IMR-90 (cell line): ENCODE measurements at regions not wholly inside any gene's neighbourhood (a gene's known extent, or its start where the extent isn't known, plus 50 kb on each side); places are given as distances from the start of the nearest gene placed in this dataset.

Experiments used
- ATAC-seq: fragments of 200-7000 bp; cut with Tn5 transposase; 2 replicates; pipeline ENCODE4 v1.9.1; 2020; ENCODE audit warnings: low read depth, mild to moderate bottlenecking, moderate library complexity
- BruUV-seq: library from RNA; stranded (reverse); fragments of 400-500 nt; replicated peaks from 2 replicates; lab custom pipeline; 2021; lab: Mats Ljungman, UMichigan
- CTCF ChIA-PET: fragments of 300-600 bp; formaldehyde crosslinking; extraction: SDS; loops from one replicate; lab custom pipeline; 2021; ENCODE audit warnings: antibody characterized with exemption; lab: Yijun Ruan, JAX
- POLR2A ChIA-PET: fragments of 300-600 bp; sonication (Branson Sonifier 250); formaldehyde crosslinking; loops from one replicate; lab custom pipeline; 2022; ENCODE audit warnings: antibody characterized with exemption; ENCODE audit not compliant: unreplicated experiment; lab: Charles Lee
- DNase-seq: peaks from one replicate; pipeline ENCODE4 v3.0.0; 2013
- H2AFZ ChIP-seq: replicated peaks from 2 replicates; pipeline ENCODE3; 2013; ENCODE audit warnings: low read length, mild to moderate bottlenecking; ENCODE audit not compliant: poor library complexity
- H2AK5ac ChIP-seq: 2 replicates; pipeline ENCODE4 v1.6.1; 2013; ENCODE audit warnings: low read depth, low read length, inconsistent platforms
- H2AK9ac ChIP-seq: replicated peaks from 2 replicates; pipeline ENCODE3; 2013; ENCODE audit warnings: mild to moderate bottlenecking, low read depth, low read length, moderate library complexity; ENCODE audit not compliant: poor library complexity
- H2BK120ac ChIP-seq: 2 replicates; pipeline ENCODE4 v1.6.1; 2013; ENCODE audit warnings: low read depth, low read length, inconsistent platforms
- H2BK15ac ChIP-seq: 3 replicates; pipeline ENCODE4 v1.6.1; 2013; ENCODE audit warnings: low read depth, low read length, inconsistent platforms
- H2BK20ac ChIP-seq: 2 replicates; pipeline ENCODE4 v1.6.1; 2013; ENCODE audit warnings: low read depth, mild to moderate bottlenecking, inconsistent platforms, low read length, moderate library complexity
- H2BK5ac ChIP-seq: 2 replicates; pipeline ENCODE4 v1.6.1; 2013; ENCODE audit warnings: mild to moderate bottlenecking, low read depth, low read length, inconsistent platforms; ENCODE audit not compliant: poor library complexity, severe bottlenecking
- H3K14ac ChIP-seq: replicated peaks from 2 replicates; pipeline ENCODE4 v1.6.1; 2013; ENCODE audit warnings: low read depth, low read length, inconsistent platforms
- H3K18ac ChIP-seq: 2 replicates; pipeline ENCODE4 v1.6.1; 2013; ENCODE audit warnings: low read depth, low read length, control low read depth
- H3K23ac ChIP-seq: 2 replicates; pipeline ENCODE4 v1.6.1; 2013; ENCODE audit warnings: low read depth, low read length, inconsistent platforms
- H3K27ac ChIP-seq: 2 replicates; pipeline ENCODE4 v1.5.1; 2013; ENCODE audit warnings: mild to moderate bottlenecking, control low read depth, low read length; ENCODE audit not compliant: insufficient read depth
- H3K27me3 ChIP-seq: 2 replicates; pipeline ENCODE4 v1.6.1; 2013; ENCODE audit warnings: low read length; ENCODE audit not compliant: control insufficient read depth, insufficient read depth
- H3K36me3 ChIP-seq: 2 replicates; pipeline ENCODE4 v1.6.1; 2013; ENCODE audit warnings: low read length, mixed read lengths; ENCODE audit not compliant: control insufficient read depth, insufficient read depth
- H3K4ac ChIP-seq: 2 replicates; pipeline ENCODE4 v1.6.1; 2013; ENCODE audit warnings: low read depth, low read length, inconsistent platforms
- H3K4me1 ChIP-seq: 2 replicates; pipeline ENCODE4 v1.6.1; 2013; ENCODE audit warnings: low read length, mixed read lengths; ENCODE audit not compliant: control insufficient read depth, insufficient read depth
- H3K4me2 ChIP-seq: 2 replicates; pipeline ENCODE4 v1.6.1; 2013; ENCODE audit warnings: low read depth, mild to moderate bottlenecking, control low read depth, low read length, moderate library complexity
- H3K4me3 ChIP-seq: 2 replicates; pipeline ENCODE4 v1.5.1; 2013; ENCODE audit warnings: low read depth, mild to moderate bottlenecking, control low read depth, low read length, moderate library complexity; ENCODE audit not compliant: insufficient read depth
- H3K56ac ChIP-seq: 2 replicates; pipeline ENCODE4 v1.6.1; 2013; ENCODE audit warnings: low read length, inconsistent platforms; ENCODE audit not compliant: insufficient read depth; ENCODE audit errors: extremely low read depth
- H3K79me1 ChIP-seq, 2 experiments: 2 replicates each; pipeline ENCODE4 v1.6.1; 2013; ENCODE audit warnings: low read length in 2 of 2, inconsistent platforms in 1 of 2, low read depth in 1 of 2
- H3K9ac ChIP-seq: 2 replicates; pipeline ENCODE4 v1.6.1; 2013; ENCODE audit warnings: low read depth, low read length, control low read depth
- H3K9me1 ChIP-seq: 2 replicates; pipeline ENCODE4 v1.6.1; 2013; ENCODE audit warnings: low read length, inconsistent platforms; ENCODE audit not compliant: insufficient read depth
- H3K9me3 ChIP-seq: 2 replicates; pipeline ENCODE4 v1.6.1; 2013; ENCODE audit warnings: low read length; ENCODE audit not compliant: control insufficient read depth, insufficient read depth
- H4K20me1 ChIP-seq: 2 replicates; pipeline ENCODE4 v1.6.1; 2013; ENCODE audit warnings: low read length, inconsistent platforms; ENCODE audit not compliant: insufficient read depth
- H4K5ac ChIP-seq: 2 replicates; pipeline ENCODE4 v1.6.1; 2013; ENCODE audit warnings: mild to moderate bottlenecking, low read depth, low read length, control low read depth
- H4K8ac ChIP-seq, 2 experiments: 2 replicates each; pipeline ENCODE4 v1.6.1; 2013; ENCODE audit warnings: low read depth in 2 of 2, low read length in 2 of 2, control low read depth in 1 of 2, inconsistent platforms in 1 of 2
- H4K91ac ChIP-seq: 2 replicates; pipeline ENCODE4 v1.6.1; 2013; ENCODE audit warnings: low read depth, low read length, inconsistent platforms; ENCODE audit not compliant: insufficient read depth
- BHLHE40 ChIP-seq: fragments of 150-350 bp; IDR thresholded peaks from 2 replicates; pipeline ENCODE4 v1.6.1; 2016; ENCODE audit warnings: mild to moderate bottlenecking, low read depth, low read length
- CEBPB ChIP-seq: IDR thresholded peaks from 2 replicates; pipeline ENCODE4 v1.6.1; 2012; ENCODE audit warnings: low read depth, low read length, improper control_type of control experiment
- CHD1 ChIP-seq: IDR thresholded peaks from 2 replicates; pipeline ENCODE4 v1.6.1; 2012; ENCODE audit warnings: low read depth, low read length, improper control_type of control experiment
- CTCF ChIP-seq: conservative IDR thresholded peaks from 2 replicates; pipeline ENCODE4 v1.5.1; 2012; ENCODE audit warnings: mild to moderate bottlenecking, low read depth, low read length, improper control_type of control experiment
- ELK1 ChIP-seq: fragments of 150-350 bp; IDR thresholded peaks from 2 replicates; pipeline ENCODE4 v1.6.1; 2016; ENCODE audit warnings: low read depth, mild to moderate bottlenecking, low read length, moderate library complexity, borderline replicate concordance
- FOS ChIP-seq: fragments of 150-350 bp; IDR thresholded peaks from 2 replicates; pipeline ENCODE4 v1.6.1; 2016; ENCODE audit warnings: low read depth, low read length
- MAFK ChIP-seq: IDR thresholded peaks from 2 replicates; pipeline ENCODE4 v1.6.1; 2012; ENCODE audit warnings: low read depth, low read length, improper control_type of control experiment
- MXI1 ChIP-seq: IDR thresholded peaks from 2 replicates; pipeline ENCODE4 v1.6.1; 2012; ENCODE audit warnings: low read depth, mild to moderate bottlenecking, low read length, moderate library complexity, borderline replicate concordance
- POLR2A ChIP-seq: IDR thresholded peaks from 2 replicates; pipeline ENCODE4 v1.6.1; 2012; ENCODE audit warnings: mild to moderate bottlenecking, low read depth, low read length
- RAD21 ChIP-seq: IDR thresholded peaks from 2 replicates; pipeline ENCODE4 v1.6.1; 2012; ENCODE audit warnings: low read length, improper control_type of control experiment
- RCOR1 ChIP-seq: IDR thresholded peaks from 2 replicates; pipeline ENCODE4 v1.6.1; 2012; ENCODE audit warnings: mild to moderate bottlenecking, low read length, improper control_type of control experiment; ENCODE audit not compliant: insufficient replicate concordance
- RFX5 ChIP-seq: IDR thresholded peaks from 2 replicates; pipeline ENCODE4 v1.8.0; 2012; ENCODE audit warnings: low read depth, mild to moderate bottlenecking, low read length, moderate library complexity
- dilution Hi-C: fragments of 300-500 bp; cut with HindIII; formaldehyde crosslinking; loops from one replicate; pipeline ENCODE4 v1.14.3; 2018; ENCODE audit warnings: low sequenced_read_pairs; ENCODE audit not compliant: unreplicated experiment
- in situ Hi-C: fragments of 300-500 bp; cut with MboI; formaldehyde crosslinking; loops from 3 replicates; pipeline ENCODE4 v1.14.3; 2019; ENCODE audit warnings: low sequenced_read_pairs, inconsistent platforms, mixed read lengths
- intact Hi-C: fragments of 100-400 bp; cut with micrococcal nuclease; formaldehyde crosslinking; loops from 2 replicates; pipeline ENCODE4 v1.10.0; 2022

GRCh38 chr2:57544624-57545023 is 502.0 kb upstream of the VRK2 start:
- intact Hi-C loops (no loop called here), in situ Hi-C loops (no loop called here), dilution Hi-C loops (no loop called here)
- ChIA-PET CTCF (interaction anchor here (0.7 kb wide), 1 partner anchor 803 kb away, joined by 3 read pairs; no protein-coding TSS in a partner anchor), POLR2A (no interaction called here)
- Histone ChIP-seq H3K18ac (no peak overlapping the region), H4K20me1 (no peaks in the 10 kb centered on the region), H3K9me1 (no peaks in the 10 kb centered on the region), H4K5ac (no peak overlapping the region), H3K27me3 (no peaks in the 10 kb centered on the region), H3K4ac (no peak overlapping the region), H3K14ac (no peak overlapping the region), H3K4me3 (no peak overlapping the region), H3K56ac (no peak overlapping the region), H3K36me3 (no peaks in the 10 kb centered on the region), H2AK5ac (no peak overlapping the region), H3K79me1 (no peaks in the 10 kb centered on the region), H3K4me2 (no peak overlapping the region), H3K9me3 (no peaks in the 10 kb centered on the region; the same call in 1 of the 2 replicates), H3K4me1 (no peaks in the 10 kb centered on the region), H3K27ac (no peak overlapping the region), H2AFZ (no peak overlapping the region), H3K9ac (no peak overlapping the region), H4K8ac (no peak overlapping the region), H2BK5ac (no peak overlapping the region), H2AK9ac (no peak overlapping the region), H2BK20ac (no peak overlapping the region), H2BK15ac (no peak overlapping the region), H4K91ac (no peak overlapping the region), H3K23ac (no peak overlapping the region), H2BK120ac (no peak overlapping the region)
- ATAC-seq: no peak
- no peak for DNase-seq
- no TSS peak for BruUV-seq
- TF ChIP-seq BHLHE40: no peak
- TF ChIP-seq MAFK: no peak
- TF ChIP-seq RFX5: no peak
- no peak for TF ChIP-seq MXI1
- TF ChIP-seq RAD21: no peak
- no peak for TF ChIP-seq RCOR1
- no peak for TF ChIP-seq POLR2A
- no peak for TF ChIP-seq CTCF
- TF ChIP-seq CHD1: no peak
- TF ChIP-seq FOS: no peak
- TF ChIP-seq ELK1: no peak
- TF ChIP-seq CEBPB: no peak
